ENCODE measurements at regions not wholly inside any gene's neighbourhood (a gene's known extent, or its start where the extent isn't known, plus 50 kb on each side); places are given as distances from the start of the nearest gene placed in this dataset.

DNA sequence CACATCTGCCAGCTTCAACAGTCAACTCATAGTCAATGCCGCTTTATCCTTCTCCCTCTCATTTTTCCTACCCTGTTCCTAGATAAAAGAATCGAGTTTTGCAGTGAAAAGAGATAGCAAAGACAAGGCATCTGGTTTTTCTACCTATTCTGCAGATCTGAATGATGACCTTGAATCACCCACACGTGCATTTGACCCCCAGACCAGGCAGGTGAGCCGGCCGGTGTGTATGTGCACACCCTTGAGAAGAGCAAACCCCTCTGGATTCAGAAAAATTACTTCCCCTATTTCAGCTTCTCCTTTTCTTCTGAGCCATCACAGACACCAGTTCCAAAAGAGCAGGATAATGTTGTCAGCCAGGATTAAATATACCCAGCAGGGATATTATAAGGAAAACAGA, 115.6 kb upstream of the ST6GAL2 start:
- POLR2A ChIA-PET = no interaction called here
- DNase-seq (ENCODE audit: low spot score) = no peak
- intact Hi-C loops (cut with micrococcal nuclease; ENCODE audit: unreplicated experiment) = no loop called here
- Histone ChIP-seq H2AFZ (ENCODE audit: low read length) (no peak overlapping the region), H3K9me3 (ENCODE audit: low read length) (no peaks in the 10 kb centered on the region), H4K20me1 (ENCODE audit: insufficient read depth, low read length) (no peaks in the 10 kb centered on the region), H3K79me2 (ENCODE audit: insufficient read depth, low read depth, low read length) (no peaks in the 10 kb centered on the region), H3K9me2 (ENCODE audit: insufficient read depth, low read length) (no peaks in the 10 kb centered on the region), H3K4me1 (ENCODE audit: insufficient read depth, low read length, poor library complexity, severe bottlenecking) (no peaks in the 10 kb centered on the region), H3K36me3 (ENCODE audit: insufficient read depth, low read length) (no peaks in the 10 kb centered on the region), H3K4me3 (ENCODE audit: low read depth, low read length, poor library complexity, severe bottlenecking) (no peak overlapping the region), H3K4me2 (ENCODE audit: low read length) (no peak overlapping the region), H3K27ac (ENCODE audit: low read depth, low read length, poor library complexity, severe bottlenecking) (no peak overlapping the region)
- CTCF ChIA-PET (ENCODE audit: unreplicated experiment) = no interaction called here
- TF ChIP-seq, protein P1, sequence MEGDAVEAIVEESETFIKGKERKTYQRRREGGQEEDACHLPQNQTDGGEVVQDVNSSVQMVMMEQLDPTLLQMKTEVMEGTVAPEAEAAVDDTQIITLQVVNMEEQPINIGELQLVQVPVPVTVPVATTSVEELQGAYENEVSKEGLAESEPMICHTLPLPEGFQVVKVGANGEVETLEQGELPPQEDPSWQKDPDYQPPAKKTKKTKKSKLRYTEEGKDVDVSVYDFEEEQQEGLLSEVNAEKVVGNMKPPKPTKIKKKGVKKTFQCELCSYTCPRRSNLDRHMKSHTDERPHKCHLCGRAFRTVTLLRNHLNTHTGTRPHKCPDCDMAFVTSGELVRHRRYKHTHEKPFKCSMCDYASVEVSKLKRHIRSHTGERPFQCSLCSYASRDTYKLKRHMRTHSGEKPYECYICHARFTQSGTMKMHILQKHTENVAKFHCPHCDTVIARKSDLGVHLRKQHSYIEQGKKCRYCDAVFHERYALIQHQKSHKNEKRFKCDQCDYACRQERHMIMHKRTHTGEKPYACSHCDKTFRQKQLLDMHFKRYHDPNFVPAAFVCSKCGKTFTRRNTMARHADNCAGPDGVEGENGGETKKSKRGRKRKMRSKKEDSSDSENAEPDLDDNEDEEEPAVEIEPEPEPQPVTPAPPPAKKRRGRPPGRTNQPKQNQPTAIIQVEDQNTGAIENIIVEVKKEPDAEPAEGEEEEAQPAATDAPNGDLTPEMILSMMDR (conservative IDR thresholded peaks at IDR 0.05; ENCODE audit: low read length) = no peak
- TF ChIP-seq EZH2phosphoT487 (IDR thresholded peaks at IDR 0.05; ENCODE audit: borderline replicate concordance, low read depth, low read length) = no peak
- no TSS peak for BruUV-seq (replicated peaks)

DNA sequence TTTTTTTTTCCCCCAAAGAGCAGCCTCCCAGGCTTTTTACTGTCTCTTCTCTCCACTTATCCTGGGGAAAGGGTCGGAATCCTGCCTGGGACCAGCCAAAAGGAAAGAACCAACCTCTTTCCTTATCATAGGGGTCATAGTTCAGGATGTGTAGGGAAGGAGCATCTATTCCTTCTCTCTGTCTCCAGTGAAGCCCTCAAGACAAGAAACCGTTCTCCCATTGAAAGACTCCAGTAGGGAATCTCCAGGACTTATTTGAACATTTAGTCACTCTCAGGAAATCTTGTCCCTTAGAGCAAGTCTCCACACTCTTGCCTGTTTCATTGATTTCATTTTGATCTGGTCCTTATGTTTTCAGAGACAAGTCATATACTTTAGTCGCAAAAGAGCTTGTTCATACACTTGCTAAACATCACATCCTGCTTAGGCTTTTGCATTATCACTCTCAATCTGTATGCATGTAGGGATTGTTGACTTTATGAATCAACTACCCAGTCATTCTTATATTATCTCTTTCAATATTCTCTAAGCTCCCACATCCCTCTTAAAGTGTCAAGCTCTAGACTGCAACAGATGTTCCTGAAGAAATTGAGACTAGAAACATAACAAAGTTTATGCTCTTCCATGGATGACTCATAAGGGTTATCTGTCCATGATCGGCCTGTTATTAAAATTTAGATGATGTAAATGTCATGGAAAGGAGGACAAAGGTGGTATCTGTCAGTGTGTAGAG, 116.2 kb upstream of the ST6GAL2 start:
- H2AFZ ChIP-seq (ENCODE audit: low read length) = no peak overlapping the region
- H4K20me1 ChIP-seq (ENCODE audit: insufficient read depth, low read length) = no peaks in the 10 kb centered on the region
- no peak overlapping the region for H3K27ac ChIP-seq (ENCODE audit: low read depth, low read length, poor library complexity, severe bottlenecking)
- intact Hi-C loops (cut with micrococcal nuclease; ENCODE audit: unreplicated experiment) = no loop called here
- no peaks in the 10 kb centered on the region for H3K36me3 ChIP-seq (ENCODE audit: insufficient read depth, low read length)
- POLR2A ChIA-PET = interaction anchor here (0.6 kb wide), 1 partner anchor 249 kb away, joined by 3 read pairs; no protein-coding TSS in a partner anchor
- no peaks in the 10 kb centered on the region for H3K79me2 ChIP-seq (ENCODE audit: insufficient read depth, low read depth, low read length)
- TF ChIP-seq, protein P1 (conservative IDR thresholded peaks at IDR 0.05; ENCODE audit: low read length) = no peak
- no peak for TF ChIP-seq EZH2phosphoT487 (IDR thresholded peaks at IDR 0.05; ENCODE audit: borderline replicate concordance, low read depth, low read length)
- no peak overlapping the region for H3K4me2 ChIP-seq (ENCODE audit: low read length)
- no TSS peak for BruUV-seq (replicated peaks)
- H3K4me3 ChIP-seq (ENCODE audit: low read depth, low read length, poor library complexity, severe bottlenecking) = no peak overlapping the region
- H3K9me2 ChIP-seq (ENCODE audit: insufficient read depth, low read length) = no peaks in the 10 kb centered on the region
- DNase-seq (ENCODE audit: low spot score) = no peak
- H3K4me1 ChIP-seq (ENCODE audit: insufficient read depth, low read length, poor library complexity, severe bottlenecking) = no peaks in the 10 kb centered on the region
- no peaks in the 10 kb centered on the region for H3K9me3 ChIP-seq (ENCODE audit: low read length)
- CTCF ChIA-PET (ENCODE audit: unreplicated experiment) = no interaction called here

DNA sequence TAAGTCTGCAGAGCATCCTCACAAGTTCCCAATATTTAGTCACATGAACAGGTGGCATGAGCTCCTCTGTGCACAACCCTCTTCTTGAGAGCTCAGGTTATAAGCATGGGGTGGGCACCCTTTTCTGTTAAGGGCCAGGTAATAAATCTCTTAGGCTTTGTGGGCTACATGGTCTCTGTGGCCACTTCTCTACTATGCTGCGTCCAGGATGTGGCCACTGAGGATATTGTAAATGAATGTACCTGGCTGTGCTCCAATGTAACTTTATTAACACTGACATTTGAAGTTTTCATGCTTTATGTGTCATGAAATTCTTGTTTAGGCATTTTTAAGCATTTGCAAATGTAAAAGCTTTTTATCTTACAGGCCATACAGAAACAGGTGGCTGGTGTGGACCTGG, 116.8 kb upstream of the ST6GAL2 start:
- Histone ChIP-seq H2AFZ (ENCODE audit: low read length) (no peak overlapping the region), H3K36me3 (ENCODE audit: insufficient read depth, low read length) (no peaks in the 10 kb centered on the region), H3K4me3 (ENCODE audit: low read depth, low read length, poor library complexity, severe bottlenecking) (no peak overlapping the region), H3K4me1 (ENCODE audit: insufficient read depth, low read length, poor library complexity, severe bottlenecking) (no peaks in the 10 kb centered on the region), H4K20me1 (ENCODE audit: insufficient read depth, low read length) (no peaks in the 10 kb centered on the region), H3K27ac (ENCODE audit: low read depth, low read length, poor library complexity, severe bottlenecking) (no peak overlapping the region), H3K4me2 (ENCODE audit: low read length) (no peak overlapping the region), H3K9me3 (ENCODE audit: low read length) (no peaks in the 10 kb centered on the region), H3K79me2 (ENCODE audit: insufficient read depth, low read depth, low read length) (no peaks in the 10 kb centered on the region), H3K9me2 (ENCODE audit: insufficient read depth, low read length) (no peaks in the 10 kb centered on the region)
- no TSS peak for BruUV-seq (replicated peaks)
- POLR2A ChIA-PET = interaction anchor here (0.6 kb wide), 1 partner anchor 250 kb away, joined by 3 read pairs; no protein-coding TSS in a partner anchor
- no peak for DNase-seq (ENCODE audit: low spot score)
- TF ChIP-seq, protein P1 (conservative IDR thresholded peaks at IDR 0.05; ENCODE audit: low read length) = no peak
- no peak for TF ChIP-seq EZH2phosphoT487 (IDR thresholded peaks at IDR 0.05; ENCODE audit: borderline replicate concordance, low read depth, low read length)
- intact Hi-C loops (cut with micrococcal nuclease; ENCODE audit: unreplicated experiment) = no loop called here
- CTCF ChIA-PET (ENCODE audit: unreplicated experiment) = no interaction called here
